PC-3 (cell line): ENCODE measurements at regions not wholly inside any gene's neighbourhood (a gene's known extent, or its start where the extent isn't known, plus 50 kb on each side); places are given as distances from the start of the nearest gene placed in this dataset.
A peak's percentile ranks its signal among the peaks of the same experiment; 100 is the strongest.

Experiments
- EZH2phosphoT487 ChIP-seq: fragments of 300-600 bp; sonication (generic); IDR thresholded peaks from 2 replicates; pipeline ENCODE4 v1.6.1; 2018; ENCODE audit warnings: mild to moderate bottlenecking, antibody characterized with exemption, low read length, borderline replicate concordance
- TF ChIP-seq, protein P1 (sequence below): fragments of 300-600 bp; sonication (generic); conservative IDR thresholded peaks from 2 replicates; pipeline ENCODE4 v1.5.1; 2017; ENCODE audit warnings: antibody characterized with exemption, low read depth, mild to moderate bottlenecking, low read length

GRCh38 chr14:101151226-101151926 lies 247.9 kb upstream of the RTL1 start:
- TF ChIP-seq, protein P1, sequence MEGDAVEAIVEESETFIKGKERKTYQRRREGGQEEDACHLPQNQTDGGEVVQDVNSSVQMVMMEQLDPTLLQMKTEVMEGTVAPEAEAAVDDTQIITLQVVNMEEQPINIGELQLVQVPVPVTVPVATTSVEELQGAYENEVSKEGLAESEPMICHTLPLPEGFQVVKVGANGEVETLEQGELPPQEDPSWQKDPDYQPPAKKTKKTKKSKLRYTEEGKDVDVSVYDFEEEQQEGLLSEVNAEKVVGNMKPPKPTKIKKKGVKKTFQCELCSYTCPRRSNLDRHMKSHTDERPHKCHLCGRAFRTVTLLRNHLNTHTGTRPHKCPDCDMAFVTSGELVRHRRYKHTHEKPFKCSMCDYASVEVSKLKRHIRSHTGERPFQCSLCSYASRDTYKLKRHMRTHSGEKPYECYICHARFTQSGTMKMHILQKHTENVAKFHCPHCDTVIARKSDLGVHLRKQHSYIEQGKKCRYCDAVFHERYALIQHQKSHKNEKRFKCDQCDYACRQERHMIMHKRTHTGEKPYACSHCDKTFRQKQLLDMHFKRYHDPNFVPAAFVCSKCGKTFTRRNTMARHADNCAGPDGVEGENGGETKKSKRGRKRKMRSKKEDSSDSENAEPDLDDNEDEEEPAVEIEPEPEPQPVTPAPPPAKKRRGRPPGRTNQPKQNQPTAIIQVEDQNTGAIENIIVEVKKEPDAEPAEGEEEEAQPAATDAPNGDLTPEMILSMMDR, result no peak
- TF ChIP-seq EZH2phosphoT487, result peak; percentile 55; the same call in 1 of the 2 replicates
